ENCODE measurements at regions not wholly inside any gene's neighbourhood (a gene's known extent, or its start where the extent isn't known, plus 50 kb on each side); places are given as distances from the start of the nearest gene placed in this dataset.

DNA sequence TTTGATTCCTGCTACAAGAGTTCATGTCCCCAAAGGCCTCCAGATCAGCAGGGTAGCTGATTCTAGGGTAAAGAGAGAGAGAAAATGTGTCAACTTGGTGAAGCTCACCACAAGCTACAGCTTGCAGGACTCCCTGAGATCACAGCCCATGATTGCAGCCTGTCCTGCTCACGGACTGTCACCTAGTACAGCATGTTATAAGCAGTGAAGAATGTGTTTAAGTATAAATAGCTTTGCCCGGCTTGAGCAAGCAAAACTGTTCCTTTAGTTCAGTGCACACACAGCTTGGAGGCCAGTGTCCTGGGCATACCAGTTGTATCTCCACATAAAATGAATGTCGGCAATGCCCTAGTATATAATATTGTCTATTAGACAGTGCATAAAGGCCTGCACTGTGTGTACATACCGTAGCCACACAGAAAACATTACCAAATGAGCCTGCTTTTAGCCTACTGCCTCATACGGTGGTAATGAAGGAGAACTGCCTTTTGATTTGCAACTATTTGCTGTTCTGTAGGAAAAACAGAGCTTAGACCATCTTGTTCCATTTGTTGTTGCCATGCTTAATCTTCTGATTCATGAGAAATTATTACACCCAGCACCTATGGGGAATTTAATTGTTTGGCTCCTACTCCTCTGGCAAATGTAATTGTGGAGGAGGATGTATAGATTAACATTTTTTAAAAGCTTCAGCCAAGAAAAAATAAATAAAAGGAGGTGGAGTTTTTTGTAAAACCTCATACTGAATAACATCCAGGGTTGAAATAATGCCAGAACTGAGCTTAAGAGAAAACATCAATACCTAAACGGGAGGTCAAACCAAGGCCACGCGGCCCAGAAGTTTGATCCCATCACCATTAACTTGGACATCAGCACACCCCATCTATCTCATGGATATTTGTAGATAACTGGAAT, 108.1 kb upstream of the G2E3 start:
- no peaks in the 10 kb centered on the region for H3K79me2 ChIP-seq (ENCODE audit: low read length)
- no peak overlapping the region for H3K9ac ChIP-seq (ENCODE audit: low read length)
- TF ChIP-seq EZH2phosphoT487 (IDR thresholded peaks at IDR 0.05; ENCODE audit: low read length) (no peak), EZH2 (optimal IDR thresholded peaks at IDR 0.05; ENCODE audit: low read depth, low read length) (no peak)
- TF ChIP-seq, protein P1, sequence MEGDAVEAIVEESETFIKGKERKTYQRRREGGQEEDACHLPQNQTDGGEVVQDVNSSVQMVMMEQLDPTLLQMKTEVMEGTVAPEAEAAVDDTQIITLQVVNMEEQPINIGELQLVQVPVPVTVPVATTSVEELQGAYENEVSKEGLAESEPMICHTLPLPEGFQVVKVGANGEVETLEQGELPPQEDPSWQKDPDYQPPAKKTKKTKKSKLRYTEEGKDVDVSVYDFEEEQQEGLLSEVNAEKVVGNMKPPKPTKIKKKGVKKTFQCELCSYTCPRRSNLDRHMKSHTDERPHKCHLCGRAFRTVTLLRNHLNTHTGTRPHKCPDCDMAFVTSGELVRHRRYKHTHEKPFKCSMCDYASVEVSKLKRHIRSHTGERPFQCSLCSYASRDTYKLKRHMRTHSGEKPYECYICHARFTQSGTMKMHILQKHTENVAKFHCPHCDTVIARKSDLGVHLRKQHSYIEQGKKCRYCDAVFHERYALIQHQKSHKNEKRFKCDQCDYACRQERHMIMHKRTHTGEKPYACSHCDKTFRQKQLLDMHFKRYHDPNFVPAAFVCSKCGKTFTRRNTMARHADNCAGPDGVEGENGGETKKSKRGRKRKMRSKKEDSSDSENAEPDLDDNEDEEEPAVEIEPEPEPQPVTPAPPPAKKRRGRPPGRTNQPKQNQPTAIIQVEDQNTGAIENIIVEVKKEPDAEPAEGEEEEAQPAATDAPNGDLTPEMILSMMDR (IDR thresholded peaks at IDR 0.05; ENCODE audit: low read length): no peak
- H3F3A ChIP-seq (ENCODE audit: insufficient read depth, low read length): no peaks in the 10 kb centered on the region
- H3K4me2 ChIP-seq (ENCODE audit: low read depth, low read length): no peak overlapping the region
- H3K27ac ChIP-seq (ENCODE audit: low read length): no peak overlapping the region
- no peaks in the 10 kb centered on the region for H3K4me1 ChIP-seq (ENCODE audit: low read length)
- no peaks in the 10 kb centered on the region for H4K20me1 ChIP-seq (ENCODE audit: insufficient read depth, low read length)
- no peaks in the 10 kb centered on the region for H3K9me3 ChIP-seq (replicated peaks; ENCODE audit: insufficient read depth, low read length)
- no peaks in the 10 kb centered on the region for H3K9me2 ChIP-seq (replicated peaks; ENCODE audit: insufficient read depth, low read length)
- H3K36me3 ChIP-seq (replicated peaks; ENCODE audit: insufficient read depth, low read length): no peaks in the 10 kb centered on the region
- DNase-seq: no peak
- no peak overlapping the region for H2AFZ ChIP-seq (ENCODE audit: low read length)
- no peaks in the 10 kb centered on the region for H3K27me3 ChIP-seq (replicated peaks; ENCODE audit: insufficient read depth, low read length)
- H3K4me3 ChIP-seq (ENCODE audit: low read length): no peak overlapping the region

DNA sequence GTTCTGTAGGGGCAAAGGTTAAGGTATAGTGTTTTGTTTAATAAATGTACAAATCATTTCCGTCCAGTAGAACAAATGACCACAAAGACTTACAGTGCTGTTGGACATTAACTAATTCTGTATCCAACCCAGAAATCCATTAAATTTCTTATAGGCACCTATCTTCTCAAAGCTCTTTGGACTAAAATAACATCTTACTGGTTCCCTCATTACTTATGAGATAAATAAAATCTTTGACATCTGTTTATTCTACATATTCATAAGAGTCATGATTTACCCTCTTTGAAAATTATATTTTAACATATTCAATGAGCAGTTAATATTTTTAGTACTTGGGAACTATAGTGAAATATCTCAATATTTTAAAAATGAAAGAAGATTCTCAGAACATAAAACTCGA, 102.7 kb upstream of the G2E3 start:
- Histone ChIP-seq H3K27me3 (replicated peaks; ENCODE audit: insufficient read depth, low read length) (no peaks in the 10 kb centered on the region), H3K36me3 (replicated peaks; ENCODE audit: insufficient read depth, low read length) (no peaks in the 10 kb centered on the region), H2AFZ (ENCODE audit: low read length) (no peak overlapping the region), H3F3A (ENCODE audit: insufficient read depth, low read length) (no peaks in the 10 kb centered on the region), H3K4me1 (ENCODE audit: low read length) (no peaks in the 10 kb centered on the region), H3K4me2 (ENCODE audit: low read depth, low read length) (no peak overlapping the region), H3K79me2 (ENCODE audit: low read length) (no peaks in the 10 kb centered on the region), H3K9ac (ENCODE audit: low read length) (no peak overlapping the region), H3K27ac (ENCODE audit: low read length) (no peak overlapping the region), H3K4me3 (ENCODE audit: low read length) (no peak overlapping the region), H3K9me3 (replicated peaks; ENCODE audit: insufficient read depth, low read length) (no peaks in the 10 kb centered on the region), H4K20me1 (ENCODE audit: insufficient read depth, low read length) (no peaks in the 10 kb centered on the region), H3K9me2 (replicated peaks; ENCODE audit: insufficient read depth, low read length) (no peaks in the 10 kb centered on the region)
- no peak for TF ChIP-seq EZH2phosphoT487 (IDR thresholded peaks at IDR 0.05; ENCODE audit: low read length)
- TF ChIP-seq, protein P1 (IDR thresholded peaks at IDR 0.05; ENCODE audit: low read length): no peak
- TF ChIP-seq EZH2 (optimal IDR thresholded peaks at IDR 0.05; ENCODE audit: low read depth, low read length): no peak
- DNase-seq: no peak

DNA sequence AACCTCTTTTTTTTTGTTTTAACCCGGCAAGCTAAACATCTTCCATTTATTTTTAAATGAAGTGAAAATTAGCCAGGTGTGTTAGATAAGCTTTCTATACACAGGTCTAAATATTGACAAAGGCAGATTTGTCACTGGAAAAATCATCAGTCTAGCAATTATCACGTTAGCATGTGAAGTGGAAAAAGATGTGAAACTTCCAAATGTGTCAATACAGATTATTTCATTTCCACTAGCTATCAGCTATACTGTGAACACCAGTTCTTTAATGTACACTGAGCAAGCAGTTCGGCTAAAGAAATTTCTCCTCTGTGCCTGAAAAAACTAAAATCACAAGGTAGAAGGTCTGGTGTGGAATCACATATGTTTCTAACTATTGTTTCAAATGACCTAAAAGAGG, 96.6 kb upstream of the G2E3 start:
- Histone ChIP-seq H3F3A (ENCODE audit: insufficient read depth, low read length) (no peaks in the 10 kb centered on the region), H3K9me3 (replicated peaks; ENCODE audit: insufficient read depth, low read length) (no peaks in the 10 kb centered on the region), H3K4me3 (ENCODE audit: low read length) (no peak overlapping the region), H4K20me1 (ENCODE audit: insufficient read depth, low read length) (no peaks in the 10 kb centered on the region), H3K36me3 (replicated peaks; ENCODE audit: insufficient read depth, low read length) (no peaks in the 10 kb centered on the region), H3K9me2 (replicated peaks; ENCODE audit: insufficient read depth, low read length) (no peaks in the 10 kb centered on the region), H3K9ac (ENCODE audit: low read length) (no peak overlapping the region), H2AFZ (ENCODE audit: low read length) (no peak overlapping the region), H3K4me1 (ENCODE audit: low read length) (no peaks in the 10 kb centered on the region), H3K4me2 (ENCODE audit: low read depth, low read length) (no peak overlapping the region), H3K27ac (ENCODE audit: low read length) (no peak overlapping the region), H3K27me3 (replicated peaks; ENCODE audit: insufficient read depth, low read length) (no peaks in the 10 kb centered on the region), H3K79me2 (ENCODE audit: low read length) (no peaks in the 10 kb centered on the region)
- DNase-seq: no peak
- TF ChIP-seq EZH2 (optimal IDR thresholded peaks at IDR 0.05; ENCODE audit: low read depth, low read length): no peak
- TF ChIP-seq, protein P1 (IDR thresholded peaks at IDR 0.05; ENCODE audit: low read length): no peak
- no peak for TF ChIP-seq EZH2phosphoT487 (IDR thresholded peaks at IDR 0.05; ENCODE audit: low read length)
